Gastrocnemius medialis (tissue), 4 donors: ENCODE measurements at regions not wholly inside any gene's neighbourhood (a gene's known extent, or its start where the extent isn't known, plus 50 kb on each side); places are given as distances from the start of the nearest gene placed in this dataset.

Source experiments
- CTCF ChIP-seq, 5 experiments: fragments of 450-650 bp in 3 of 5; fragments of 200-600 bp in 2 of 5; sonication (generic) in 2 of 5; IDR thresholded peaks in 4 of 5; conservative IDR thresholded peaks in 1 of 5; 1 replicate in 4 of 5; 2 replicates in 1 of 5; pipeline ENCODE4 v1.5.1; 2016 to 2019; ENCODE audit warnings: antibody characterized with exemption in 5 of 5, mild to moderate bottlenecking in 3 of 5, moderate library complexity in 3 of 5
- POLR2A ChIP-seq, 2 donors: fragments of 450-650 bp; IDR thresholded peaks; one replicate each; pipeline ENCODE4 v1.6.1; 2017; ENCODE audit warnings: antibody characterized with exemption in 2 of 2, mild to moderate bottlenecking in 2 of 2, moderate library complexity in 2 of 2

GRCh38 chr22:17269607-17270261 lies 50.5 kb upstream of the ADA2 start:
- no peak for TF ChIP-seq CTCF (IDR thresholded peaks at IDR 0.05 in 4 of 5, conservative IDR thresholded peaks at IDR 0.05 in 1 of 5)
- no peak for TF ChIP-seq POLR2A (IDR thresholded peaks at IDR 0.05)
